8988T (cell line): ENCODE measurements at regions not wholly inside any gene's neighbourhood (a gene's known extent, or its start where the extent isn't known, plus 50 kb on each side); places are given as distances from the start of the nearest gene placed in this dataset.

ENCODE experiments used
- DNase-seq: peaks from one replicate; pipeline ENCODE4 v3.0.0; 2011

GRCh38 chr3:64905906-64906410, 218.2 kb upstream of the ADAMTS9 start:
- no peak for DNase-seq

DNA sequence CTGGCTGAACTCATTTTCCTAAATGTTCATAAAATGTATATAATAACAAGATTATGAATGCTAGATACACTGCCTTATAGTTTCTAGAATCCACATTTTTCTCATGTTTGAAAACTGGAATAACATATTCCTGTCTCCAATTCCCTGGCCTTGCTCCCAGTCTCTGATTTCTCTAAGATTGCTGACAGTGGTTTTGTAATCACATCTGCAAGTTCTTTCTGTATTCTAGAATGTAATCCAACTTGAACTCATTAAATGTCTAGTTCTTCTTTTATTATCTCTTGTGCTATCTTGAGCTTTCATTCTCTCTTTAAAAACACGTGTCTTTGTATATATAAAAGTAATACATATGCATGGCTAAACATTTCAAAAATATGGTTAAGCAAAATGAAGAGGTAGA, 215.2 kb upstream of the ADAMTS9 start:
- DNase-seq = no peak

DNA sequence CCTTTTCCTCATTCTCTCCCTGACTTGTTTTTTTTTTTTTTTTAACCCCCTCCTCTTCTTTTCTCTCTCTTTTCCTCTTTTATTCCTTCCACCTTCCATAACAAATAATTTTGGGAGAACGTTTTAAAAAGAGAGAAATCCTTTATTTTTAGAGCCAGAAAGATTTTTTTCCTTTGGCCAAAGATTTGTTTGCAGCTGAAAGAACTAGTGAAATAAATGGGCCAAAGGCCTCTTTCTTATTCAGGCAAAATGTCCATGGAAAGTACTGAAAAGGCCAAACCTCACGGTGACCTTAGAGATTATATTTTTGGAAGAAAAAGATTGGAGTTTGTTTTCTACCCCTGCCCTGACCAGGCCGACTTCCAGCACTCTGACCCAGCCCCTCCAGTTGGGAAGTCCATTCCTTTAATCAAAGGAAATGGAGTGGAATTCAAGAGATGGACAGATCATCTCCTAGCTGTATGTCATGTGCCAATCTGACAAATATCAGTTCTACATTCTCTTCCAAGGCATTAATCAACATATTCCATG, 214.3 kb upstream of the ADAMTS9 start:
- no peak for DNase-seq

- DNase-seq = no peak
Measured at GRCh38 chr3:64901522-64901885, 213.7 kb upstream of the ADAMTS9 start.

DNA sequence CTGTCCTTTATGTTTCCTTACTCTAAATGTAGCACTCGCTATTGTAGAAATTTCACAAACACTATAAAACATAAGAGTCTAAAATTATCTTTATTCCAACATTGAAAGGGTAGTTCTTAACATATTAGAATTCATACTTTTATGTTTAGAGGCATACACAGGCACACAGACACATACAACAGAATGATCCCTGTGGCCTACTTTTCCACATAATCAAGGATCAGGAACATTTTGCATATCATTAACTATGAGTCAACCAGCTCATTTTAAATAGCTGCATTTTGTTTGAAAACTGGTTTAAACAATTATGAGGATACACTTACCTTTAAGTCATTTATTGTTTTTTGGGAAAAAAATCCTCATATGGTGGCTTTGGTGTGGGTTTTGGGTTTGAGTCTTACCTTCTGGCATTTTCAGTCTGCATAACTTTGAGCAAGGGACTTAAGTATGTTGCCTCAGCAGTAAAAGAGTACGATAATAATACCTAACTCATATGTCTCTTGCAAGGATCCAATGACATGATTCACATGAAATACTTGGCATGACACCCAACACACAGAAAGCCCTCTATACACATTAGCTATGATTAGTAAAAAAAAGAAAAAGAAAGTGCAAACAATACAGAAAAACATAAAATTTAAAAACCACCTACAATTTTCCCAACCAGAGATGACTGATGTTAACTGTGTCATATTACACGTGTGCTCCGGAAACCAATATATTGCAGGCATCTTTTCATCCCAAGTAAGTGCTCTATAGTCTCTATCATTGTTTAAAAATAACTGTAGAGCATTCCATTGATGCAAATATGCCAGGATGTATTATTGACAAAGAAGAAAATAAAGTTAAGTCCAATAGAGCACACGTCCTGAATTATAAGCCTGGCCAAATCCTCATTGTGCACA, 213.1 kb upstream of the ADAMTS9 start:
- DNase-seq = no peak

DNA sequence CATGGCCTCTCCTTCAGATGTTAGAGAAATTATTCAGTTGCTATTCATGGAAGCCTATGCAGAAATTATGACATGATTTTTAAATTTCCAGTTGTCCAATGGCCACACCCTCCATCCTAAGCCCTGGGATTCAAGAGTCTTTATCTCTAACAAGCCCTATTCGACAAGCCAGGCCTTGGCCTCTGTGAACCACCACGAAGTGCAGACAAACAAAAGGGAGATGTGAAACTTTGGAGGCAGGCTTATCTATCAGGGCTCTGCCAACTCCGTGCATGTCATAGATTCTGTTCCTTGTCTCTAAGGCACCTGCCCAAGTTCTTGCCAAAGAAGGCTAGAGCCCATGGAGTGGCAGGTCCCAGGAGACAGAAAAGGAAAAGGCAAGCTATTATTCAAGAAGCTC, 212.4 kb upstream of the ADAMTS9 start:
- no peak for DNase-seq

DNA sequence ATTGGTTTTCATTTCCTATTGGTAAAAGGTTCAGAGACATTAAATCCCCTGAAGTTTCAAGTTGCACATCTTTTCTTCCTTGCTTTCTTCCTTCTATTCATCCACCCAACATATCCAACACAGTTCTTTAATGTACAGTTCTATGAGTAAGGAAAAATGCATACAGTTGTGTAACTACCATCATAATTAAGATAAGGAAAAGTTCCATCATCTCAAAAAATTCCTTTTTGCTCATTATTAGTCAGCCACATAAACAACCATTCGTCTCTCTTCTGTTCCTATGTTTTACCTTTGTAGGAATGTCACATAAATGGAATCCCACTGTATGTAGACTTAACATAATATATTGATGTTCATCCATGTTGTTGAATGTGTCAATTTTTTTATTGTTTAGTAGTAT, 211.1 kb upstream of the ADAMTS9 start:
- DNase-seq = no peak

DNA sequence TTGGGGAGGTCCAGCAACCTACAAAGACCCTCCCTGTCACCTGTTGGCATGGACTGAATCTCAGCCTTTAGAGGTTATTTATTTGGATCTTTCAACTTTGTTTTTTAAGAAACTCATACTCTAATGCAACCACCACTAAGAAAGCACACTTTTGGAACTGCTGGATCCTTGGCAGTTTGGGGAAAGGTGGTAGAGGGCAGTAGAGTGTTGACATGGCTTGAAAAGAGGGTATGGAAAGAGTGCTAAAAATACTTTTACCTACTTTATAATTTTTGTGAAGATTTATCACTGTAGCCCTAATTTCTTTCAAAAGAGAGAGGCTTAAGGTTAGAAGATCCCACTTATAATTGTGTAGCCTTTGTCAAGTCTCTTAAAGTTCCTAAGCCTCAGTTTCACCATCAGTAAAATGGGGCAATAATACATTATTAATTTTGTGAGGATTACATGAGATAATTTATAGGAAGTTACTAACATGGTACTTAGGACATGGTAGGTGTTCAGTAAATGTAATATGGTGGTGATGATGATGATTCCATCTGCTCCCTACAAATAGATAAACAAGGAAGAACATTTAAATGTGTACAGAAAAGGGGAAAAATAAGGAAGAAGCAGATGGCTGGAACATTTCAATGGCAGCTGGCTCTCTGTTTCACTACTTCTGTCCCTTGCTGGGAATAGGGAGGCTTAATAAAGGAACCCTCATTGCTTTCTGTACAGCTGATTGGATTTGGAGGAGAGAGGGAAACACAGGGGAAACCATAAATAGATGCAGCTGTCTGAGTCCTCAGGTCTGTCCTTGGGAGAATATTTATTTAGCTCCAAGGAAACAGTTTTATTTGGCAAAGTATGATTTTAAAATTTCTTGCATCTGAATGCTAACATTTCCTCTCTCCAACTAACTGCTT, 208.4 kb upstream of the ADAMTS9 start:
- DNase-seq = no peak

GRCh38 chr3:64895106-64895990, 207.5 kb upstream of the ADAMTS9 start:
- DNase-seq = no peak

GRCh38 chr3:64894006-64894405, 206.2 kb upstream of the ADAMTS9 start:
- DNase-seq = no peak

- no peak for DNase-seq
Measured at GRCh38 chr3:64892671-64893309, 205.0 kb upstream of the ADAMTS9 start.

- no peak for DNase-seq
Measured at GRCh38 chr3:64891021-64891420, 203.2 kb upstream of the ADAMTS9 start.

DNA sequence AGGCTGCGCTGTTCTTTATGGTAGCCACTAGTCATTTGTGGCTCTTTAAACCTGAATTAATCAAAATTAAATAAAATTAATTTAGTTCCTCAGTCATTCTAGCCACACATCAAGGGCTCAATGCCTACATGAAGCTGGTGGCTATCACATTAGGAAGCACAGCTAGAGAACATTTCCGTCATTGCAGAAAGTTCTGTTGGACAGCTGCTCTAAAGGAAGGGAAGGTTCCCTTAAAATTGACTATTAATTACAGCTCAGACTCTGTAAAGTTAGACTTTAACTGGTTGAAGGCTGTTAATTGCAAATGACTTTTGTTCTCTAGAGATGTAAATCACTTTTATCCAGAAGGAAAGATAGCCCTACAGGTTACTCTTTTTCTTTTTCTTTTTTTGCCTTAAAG, 202.7 kb upstream of the ADAMTS9 start:
- no peak for DNase-seq

GRCh38 chr3:64890006-64890405, 202.2 kb upstream of the ADAMTS9 start:
- no peak for DNase-seq

DNA sequence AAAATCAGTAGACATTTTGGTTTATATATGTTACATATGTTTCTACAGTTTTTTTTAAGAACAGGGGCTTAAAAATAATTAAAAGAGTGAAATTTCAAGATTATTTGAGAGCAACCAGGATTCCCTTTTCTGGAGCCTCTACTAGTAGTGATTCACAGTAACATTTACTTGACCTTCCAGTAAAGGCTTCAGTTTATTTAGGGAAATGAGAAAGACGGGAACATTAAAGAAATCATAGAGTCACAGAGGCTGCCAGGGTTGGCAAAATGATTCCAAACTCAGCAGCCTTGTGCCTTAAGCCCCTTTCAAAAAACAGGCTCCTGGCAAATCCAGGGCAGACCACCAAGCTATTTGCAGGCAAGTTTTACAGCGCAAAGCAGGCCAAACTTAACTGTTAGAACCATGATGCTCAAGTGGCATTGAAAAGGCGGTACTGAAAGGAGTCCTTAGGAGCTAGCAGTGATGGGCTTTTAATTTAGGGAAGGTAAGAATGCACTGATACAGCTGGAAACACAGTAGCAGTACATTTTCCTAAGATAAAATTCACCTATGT, 201.1 kb upstream of the ADAMTS9 start:
- DNase-seq = no peak

GRCh38 chr3:64888165-64888564, 200.4 kb upstream of the ADAMTS9 start:
- no peak for DNase-seq

DNA sequence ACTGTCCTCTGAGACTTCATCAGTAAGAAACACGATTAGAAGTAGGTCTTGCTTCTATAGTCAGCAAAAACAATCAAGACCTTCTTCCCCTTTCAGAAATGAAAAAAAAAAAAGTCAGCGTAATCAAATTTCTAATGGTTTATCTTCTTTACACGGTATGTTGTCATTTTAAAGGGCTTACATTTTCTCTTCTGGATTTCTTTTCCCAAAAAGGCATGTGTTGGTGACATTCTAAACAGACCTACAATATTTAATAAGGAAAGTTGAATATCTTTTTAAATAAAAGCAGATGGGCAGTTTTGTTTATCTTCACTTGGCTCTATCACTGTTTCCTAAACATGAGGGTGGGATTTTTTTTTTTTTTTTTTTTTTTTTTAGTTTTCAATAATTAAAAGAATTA, 197.3 kb upstream of the ADAMTS9 start:
- DNase-seq = no peak

DNA sequence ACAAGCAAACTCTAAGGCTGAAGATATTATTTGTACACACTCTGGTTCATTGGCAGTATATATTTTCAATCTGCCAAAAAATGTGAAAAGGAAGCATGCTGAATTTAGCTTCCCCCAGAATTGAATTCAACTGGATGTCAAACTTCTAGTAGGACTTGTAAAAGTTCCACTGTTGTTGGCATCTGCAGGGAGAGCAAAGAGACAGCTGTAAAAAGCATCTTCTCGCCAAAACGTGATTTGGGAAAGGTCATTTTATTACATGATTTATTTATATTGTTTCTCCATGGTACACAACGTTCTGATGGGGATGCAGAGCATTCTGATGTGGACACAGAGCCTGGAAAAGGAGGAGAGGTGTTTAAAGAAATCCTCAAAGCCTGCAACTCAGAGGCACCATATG, 196.7 kb upstream of the ADAMTS9 start:
- DNase-seq = no peak

- no peak for DNase-seq
Measured at GRCh38 chr3:64880916-64881315, 193.1 kb upstream of the ADAMTS9 start.

- no peak for DNase-seq
Measured at GRCh38 chr3:64878362-64878761, 190.6 kb upstream of the ADAMTS9 start.

DNA sequence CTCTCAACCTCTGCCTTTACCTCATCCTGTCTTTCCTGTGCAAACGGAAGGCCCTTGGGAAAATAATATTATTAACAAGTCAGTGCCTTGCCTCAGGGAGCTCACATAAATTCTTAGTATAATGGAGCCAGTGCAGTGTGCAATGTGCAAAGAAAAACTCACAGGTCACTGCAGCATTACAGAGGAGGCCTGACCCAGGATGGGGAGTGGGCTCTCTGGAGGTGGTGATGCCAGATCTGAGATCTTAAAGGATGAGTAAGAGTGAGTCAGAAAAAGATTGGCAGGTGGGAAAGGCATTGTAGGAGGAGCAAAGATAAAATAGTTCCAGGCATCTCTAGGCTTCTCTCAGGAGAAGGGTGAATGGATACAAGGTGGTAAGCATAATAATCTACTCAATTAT, 185.6 kb upstream of the ADAMTS9 start:
- DNase-seq = no peak

GRCh38 chr3:64872345-64872744, 184.5 kb upstream of the ADAMTS9 start:
- no peak for DNase-seq
